ENCODE measurements at regions not wholly inside any gene's neighbourhood (a gene's known extent, or its start where the extent isn't known, plus 50 kb on each side); places are given as distances from the start of the nearest gene placed in this dataset.
"Not testable (repeated sequence)": the region's sequence is repeated elsewhere in the genome, so short reads cannot be mapped to it uniquely, and the experiment has no call there.

- no peak for DNase-seq (ENCODE audit: low spot score)
Measured at GRCh38 chr21:31531967-31532366, 127.5 kb upstream of the SOD1 start.

- peak; percentile 30 for DNase-seq (ENCODE audit: low spot score)
Measured at GRCh38 chr21:31530897-31531705, 128.4 kb upstream of the SOD1 start.

- DNase-seq (ENCODE audit: low spot score): no peak
Measured at GRCh38 chr21:31530364-31530763, 129.1 kb upstream of the SOD1 start.

- DNase-seq (ENCODE audit: low spot score): no peak
Measured at GRCh38 chr21:31529406-31529805, 130.1 kb upstream of the SOD1 start.

GRCh38 chr21:31526040-31526439 lies 133.5 kb upstream of the SOD1 start:
- no peak for DNase-seq (ENCODE audit: low spot score)

GRCh38 chr21:31524140-31524539 lies 135.4 kb upstream of the SOD1 start:
- DNase-seq (ENCODE audit: low spot score): no peak

- no peak for DNase-seq (ENCODE audit: low spot score)
Measured at GRCh38 chr21:31521515-31521914, 138.0 kb upstream of the SOD1 start.

- DNase-seq (ENCODE audit: low spot score): no peak
Measured at GRCh38 chr21:31520561-31521098, 138.9 kb upstream of the SOD1 start.

GRCh38 chr21:31518580-31518979 lies 140.9 kb upstream of the SOD1 start:
- DNase-seq (ENCODE audit: low spot score): no peak

- DNase-seq (ENCODE audit: low spot score): no peak
Measured at GRCh38 chr21:31517664-31518414, 141.7 kb upstream of the SOD1 start.

- DNase-seq (ENCODE audit: low spot score): no peak
Measured at GRCh38 chr21:31515253-31515652, 144.2 kb upstream of the SOD1 start.

GRCh38 chr21:31514598-31514997 lies 144.9 kb upstream of the SOD1 start:
- DNase-seq (ENCODE audit: low spot score): peak; percentile 96

- DNase-seq (ENCODE audit: low spot score): not testable (repeated sequence)
Measured at GRCh38 chr21:31513541-31513940, 146.0 kb upstream of the SOD1 start.

- DNase-seq (ENCODE audit: low spot score): not testable (repeated sequence)
Measured at GRCh38 chr21:31511999-31512398, 147.5 kb upstream of the SOD1 start.

GRCh38 chr21:31511258-31511657 lies 148.2 kb upstream of the SOD1 start:
- DNase-seq (ENCODE audit: low spot score): no peak

- DNase-seq (ENCODE audit: low spot score): no peak
Measured at GRCh38 chr21:31509194-31510017, 150.1 kb upstream of the SOD1 start.

GRCh38 chr21:31505975-31506374 lies 153.5 kb upstream of the SOD1 start:
- DNase-seq (ENCODE audit: low spot score): no peak

- no peak for DNase-seq (ENCODE audit: low spot score)
Measured at GRCh38 chr21:31503939-31504338, 155.6 kb upstream of the SOD1 start.

GRCh38 chr21:31503467-31503866 lies 156.0 kb upstream of the SOD1 start:
- DNase-seq (ENCODE audit: low spot score): no peak

- DNase-seq (ENCODE audit: low spot score): no peak
Measured at GRCh38 chr21:31502537-31503143, 156.9 kb upstream of the SOD1 start.

- DNase-seq (ENCODE audit: low spot score): no peak
Measured at GRCh38 chr21:31501926-31502325, 157.6 kb upstream of the SOD1 start.

- no peak for DNase-seq (ENCODE audit: low spot score)
Measured at GRCh38 chr21:31500982-31501381, 156.9 kb upstream of the TIAM1 start.

All from pons (tissue), 1 donor.